ENCODE measurements at regions not wholly inside any gene's neighbourhood (a gene's known extent, or its start where the extent isn't known, plus 50 kb on each side); places are given as distances from the start of the nearest gene placed in this dataset.

GRCh38 chr3:166721466-166721865 is 658.6 kb downstream of the ZBBX start:
- no peak for TF ChIP-seq POLR2A (IDR thresholded peaks at IDR 0.05; ENCODE audit: low read depth, low read length)
- no peak for TF ChIP-seq POLR2AphosphoS5 (IDR thresholded peaks at IDR 0.05; ENCODE audit: low read depth, low read length)
- TF ChIP-seq TAF1 (IDR thresholded peaks at IDR 0.05; ENCODE audit: low read depth, low read length), result no peak
